Suprapubic skin (tissue), 4 donors: ENCODE measurements at regions not wholly inside any gene's neighbourhood (a gene's known extent, or its start where the extent isn't known, plus 50 kb on each side); places are given as distances from the start of the nearest gene placed in this dataset.

ENCODE experiments used
- DNase-seq, 2 donors: peaks; one replicate each; pipeline ENCODE4 v3.0.0-alpha.2; 2019; ENCODE audit warnings: low spot score in 2 of 2
- H3K27ac ChIP-seq: fragments of 200-600 bp; sonication (generic); one replicate; pipeline ENCODE4 v1.5.1; 2019
- H3K27me3 ChIP-seq: fragments of 200-600 bp; sonication (generic); one replicate; pipeline ENCODE4 v1.5.1; 2019
- H3K36me3 ChIP-seq: fragments of 200-600 bp; sonication (generic); one replicate; pipeline ENCODE4 v1.5.1; 2019
- H3K4me1 ChIP-seq: fragments of 200-600 bp; sonication (generic); one replicate; pipeline ENCODE4 v1.5.1; 2019
- H3K4me3 ChIP-seq: fragments of 200-600 bp; sonication (generic); one replicate; pipeline ENCODE4 v1.5.1; 2019; ENCODE audit warnings: mild to moderate bottlenecking
- H3K9me3 ChIP-seq: fragments of 200-600 bp; sonication (generic); one replicate; pipeline ENCODE4 v1.5.1; 2019
- CTCF ChIP-seq, 2 donors: fragments of 200-600 bp in 1 of 2; fragments of 450-650 bp in 1 of 2; sonication (generic) in 1 of 2; IDR thresholded peaks; one replicate each; pipeline ENCODE4 v1.5.1; 2016 to 2019; ENCODE audit warnings: antibody characterized with exemption in 2 of 2, mild to moderate bottlenecking in 1 of 2, moderate library complexity in 1 of 2
- EP300 ChIP-seq: sonication (generic); formaldehyde crosslinking; IDR thresholded peaks from one replicate; pipeline ENCODE4 v1.6.1; 2017; ENCODE audit warnings: antibody characterized with exemption
- POLR2A ChIP-seq, 2 donors: fragments of 450-650 bp; IDR thresholded peaks; one replicate each; pipeline ENCODE4 v1.6.1; 2017; ENCODE audit warnings: antibody characterized with exemption in 2 of 2, mild to moderate bottlenecking in 2 of 2, moderate library complexity in 2 of 2
- POLR2AphosphoS5 ChIP-seq, 3 donors: sonication (generic); formaldehyde crosslinking; IDR thresholded peaks; one replicate each; pipeline ENCODE4 v1.6.1; 2017; ENCODE audit warnings: antibody characterized with exemption in 3 of 3
- WGBS: methylation state at CpG from one replicate; pipeline ENCODE4 v1.1.5; 2018; 5-methylcytosine and 5-hydroxymethylcytosine counted together

- H3K4me3 ChIP-seq = no peak overlapping the region
- H3K27ac ChIP-seq = no peak overlapping the region
- no peak for DNase-seq
- no peaks in the 10 kb centered on the region for H3K4me1 ChIP-seq
- H3K9me3 ChIP-seq = no peaks in the 10 kb centered on the region
- TF ChIP-seq POLR2A (IDR thresholded peaks at IDR 0.05) (no peak), EP300 (no peak), POLR2AphosphoS5 (IDR thresholded peaks at IDR 0.05) (no peak), CTCF (IDR thresholded peaks at IDR 0.05) (no peak)
- WGBS = 100% methylated on average over 1 of the region's 1 CpG
- H3K27me3 ChIP-seq = no peaks in the 10 kb centered on the region
- no peaks in the 10 kb centered on the region for H3K36me3 ChIP-seq
Observed at GRCh38 chr11:106410902-106411301, 333.4 kb downstream of the AASDHPPT start.

GRCh38 chr11:106413222-106413621, 335.8 kb downstream of the AASDHPPT start:
- 85% methylated on average over 1 of the region's 1 CpG for WGBS
- H3K36me3 ChIP-seq = no peaks in the 10 kb centered on the region
- TF ChIP-seq POLR2A (IDR thresholded peaks at IDR 0.05) (no peak), EP300 (no peak), CTCF (IDR thresholded peaks at IDR 0.05) (no peak), POLR2AphosphoS5 (IDR thresholded peaks at IDR 0.05) (no peak)

GRCh38 chr11:106415510-106415909, 338.0 kb downstream of the AASDHPPT start:
- H3K9me3 ChIP-seq = no peaks in the 10 kb centered on the region
- no peaks in the 10 kb centered on the region for H3K4me1 ChIP-seq
- DNase-seq = no peak
- no peak for TF ChIP-seq POLR2AphosphoS5 (IDR thresholded peaks at IDR 0.05)
- no peak overlapping the region for H3K27ac ChIP-seq
- no peaks in the 10 kb centered on the region for H3K27me3 ChIP-seq
- H3K36me3 ChIP-seq = no peaks in the 10 kb centered on the region
- H3K4me3 ChIP-seq = no peak overlapping the region
- WGBS = 83% methylated on average over 5 of the region's 5 CpGs

More at GRCh38 chr11:106413222-106413621, 335.8 kb downstream of the AASDHPPT start:
- Histone ChIP-seq H3K27me3 (no peaks in the 10 kb centered on the region), H3K4me3 (no peak overlapping the region), H3K27ac (no peak overlapping the region), H3K4me1 (no peaks in the 10 kb centered on the region), H3K9me3 (no peaks in the 10 kb centered on the region)
- DNase-seq = no peak

- no peak overlapping the region for H3K27ac ChIP-seq
- H3K27me3 ChIP-seq = no peaks in the 10 kb centered on the region
- no peak overlapping the region for H3K4me3 ChIP-seq
- H3K9me3 ChIP-seq = no peaks in the 10 kb centered on the region
- no peaks in the 10 kb centered on the region for H3K4me1 ChIP-seq
- no peak for DNase-seq
- 92% methylated on average over 1 of the region's 1 CpG for WGBS
- TF ChIP-seq CTCF (IDR thresholded peaks at IDR 0.05) (no peak), POLR2A (IDR thresholded peaks at IDR 0.05) (no peak), POLR2AphosphoS5 (IDR thresholded peaks at IDR 0.05) (no peak), EP300 (no peak)
- no peaks in the 10 kb centered on the region for H3K36me3 ChIP-seq
Observed at GRCh38 chr11:106418791-106419190, 341.3 kb downstream of the AASDHPPT start.

- Histone ChIP-seq H3K4me3 (no peak overlapping the region), H3K36me3 (no peaks in the 10 kb centered on the region), H3K9me3 (no peaks in the 10 kb centered on the region), H3K27me3 (no peaks in the 10 kb centered on the region), H3K27ac (no peak overlapping the region), H3K4me1 (no peaks in the 10 kb centered on the region)
- no peak for DNase-seq
- 34% methylated on average over 2 of the region's 2 CpGs for WGBS
- TF ChIP-seq POLR2A (IDR thresholded peaks at IDR 0.05) (no peak), POLR2AphosphoS5 (IDR thresholded peaks at IDR 0.05) (no peak), EP300 (no peak), CTCF (IDR thresholded peaks at IDR 0.05) (no peak)
Observed at GRCh38 chr11:106420048-106420665, 342.7 kb downstream of the AASDHPPT start.

GRCh38 chr11:106420686-106421085, 343.2 kb downstream of the AASDHPPT start:
- DNase-seq = no peak
- H3K36me3 ChIP-seq = no peaks in the 10 kb centered on the region
- no peak overlapping the region for H3K4me3 ChIP-seq
- no peaks in the 10 kb centered on the region for H3K9me3 ChIP-seq
- no peak for TF ChIP-seq EP300
- TF ChIP-seq POLR2AphosphoS5 (IDR thresholded peaks at IDR 0.05) = no peak
- no peak for TF ChIP-seq CTCF (IDR thresholded peaks at IDR 0.05)
- no peak for TF ChIP-seq POLR2A (IDR thresholded peaks at IDR 0.05)
- no peaks in the 10 kb centered on the region for H3K27me3 ChIP-seq
- H3K27ac ChIP-seq = no peak overlapping the region
- no peaks in the 10 kb centered on the region for H3K4me1 ChIP-seq
